ENCODE measurements at regions not wholly inside any gene's neighbourhood (a gene's known extent, or its start where the extent isn't known, plus 50 kb on each side); places are given as distances from the start of the nearest gene placed in this dataset.
"Not testable (repeated sequence)": the region's sequence is repeated elsewhere in the genome, so short reads cannot be mapped to it uniquely, and the experiment has no call there.

DNA sequence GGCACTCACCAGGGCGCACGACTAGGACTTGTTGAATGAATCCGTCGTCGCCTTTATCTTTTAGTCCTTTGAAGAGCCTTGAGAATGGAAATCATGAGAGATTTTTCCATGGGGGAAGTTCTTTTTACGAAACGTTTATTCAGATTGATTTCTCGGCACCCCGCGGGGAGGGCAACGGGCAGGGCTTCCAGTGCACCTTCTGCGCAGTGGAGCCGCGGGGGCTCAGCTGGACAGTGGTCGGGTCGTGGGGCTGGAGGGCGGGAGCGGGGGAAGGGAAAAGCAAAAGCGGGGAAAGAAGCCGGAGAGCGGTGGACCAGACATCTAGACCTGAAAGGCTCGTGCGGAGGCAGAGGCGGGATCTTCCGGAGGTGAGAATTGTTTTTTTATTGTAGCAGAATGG is 50.6 kb upstream of the NBPF20 start:
- FAIRE-seq, result not testable (repeated sequence)

DNA sequence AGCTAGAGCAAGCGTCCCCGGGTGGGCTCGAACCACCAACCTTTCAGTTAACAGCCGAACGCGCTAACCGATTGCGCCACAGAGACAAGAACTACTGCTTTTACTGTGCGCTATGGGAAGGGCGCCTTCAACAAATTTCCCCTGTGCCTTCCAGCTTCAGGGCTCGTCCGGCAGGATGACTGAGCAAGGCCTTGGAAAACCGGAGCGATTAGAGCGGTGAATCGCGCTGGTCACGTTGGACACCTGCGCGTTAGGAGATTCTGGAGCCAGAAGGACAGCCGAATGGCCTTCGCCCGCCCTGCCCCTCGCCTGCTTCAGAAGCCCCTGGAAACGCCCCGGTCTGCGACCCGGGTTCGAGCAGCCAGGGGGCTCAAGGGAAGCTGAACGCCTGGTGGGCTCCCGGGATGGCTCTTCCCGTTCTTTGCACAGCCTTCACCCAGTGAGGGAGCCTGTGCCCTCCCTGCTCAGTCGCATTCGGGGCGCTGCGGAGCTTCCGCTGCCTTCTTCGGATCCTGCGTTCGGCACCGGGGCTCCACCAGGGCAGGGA is 50.0 kb upstream of the NBPF20 start:
- H3K79me2 ChIP-seq (ENCODE audit: insufficient read depth, low read length); H3K4me1 Mint-ChIP-seq (ENCODE audit: low read depth, unreplicated experiment); H3K4me1 ChIP-seq (ENCODE audit: insufficient read depth, low read length); H3K27me3 Mint-ChIP-seq (ENCODE audit: low read depth, unreplicated experiment); H3K9me3 ChIP-seq (ENCODE audit: insufficient read depth, low read depth, low read length); H3K27me3 ChIP-seq (ENCODE audit: insufficient read depth, low read length); H3K27ac ChIP-seq (ENCODE audit: low read depth, low read length); H3K36me3 ChIP-seq (ENCODE audit: insufficient read depth, low read length); H3K9ac ChIP-seq (ENCODE audit: low read length); H4K20me1 ChIP-seq (ENCODE audit: insufficient read depth, low read length); H3K27ac Mint-ChIP-seq (ENCODE audit: unreplicated experiment); H3K4me3 ChIP-seq (ENCODE audit: insufficient read depth, low read depth, low read length); H3K9me3 Mint-ChIP-seq (ENCODE audit: unreplicated experiment); H3K36me3 Mint-ChIP-seq (ENCODE audit: low read depth, unreplicated experiment); FAIRE-seq; H2AFZ ChIP-seq (ENCODE audit: low read depth, low read length): not testable (repeated sequence)
- DNase-seq (ENCODE audit: low read depth), result peak; percentile 1
- peak overlapping the region; percentile 71 for H3K4me2 ChIP-seq (ENCODE audit: low read length)
- H3K4me3 Mint-ChIP-seq (ENCODE audit: unreplicated experiment), result peak overlapping the region; percentile 82

More for the DNA sequence above, 50.6 kb upstream of the NBPF20 start:
- not testable (repeated sequence) for H3K4me1 ChIP-seq (ENCODE audit: insufficient read depth, low read length); DNase-seq (ENCODE audit: low read depth); H3K79me2 ChIP-seq (ENCODE audit: insufficient read depth, low read length); H3K9me3 ChIP-seq (ENCODE audit: insufficient read depth, low read depth, low read length); H3K27me3 ChIP-seq (ENCODE audit: insufficient read depth, low read length); H3K9me3 Mint-ChIP-seq (ENCODE audit: unreplicated experiment); H4K20me1 ChIP-seq (ENCODE audit: insufficient read depth, low read length); H3K9ac ChIP-seq (ENCODE audit: low read length); H3K27ac ChIP-seq (ENCODE audit: low read depth, low read length); H3K36me3 Mint-ChIP-seq (ENCODE audit: low read depth, unreplicated experiment); H2AFZ ChIP-seq (ENCODE audit: low read depth, low read length); H3K4me3 ChIP-seq (ENCODE audit: insufficient read depth, low read depth, low read length); H3K27ac Mint-ChIP-seq (ENCODE audit: unreplicated experiment); H3K36me3 ChIP-seq (ENCODE audit: insufficient read depth, low read length); H3K27me3 Mint-ChIP-seq (ENCODE audit: low read depth, unreplicated experiment); H3K4me1 Mint-ChIP-seq (ENCODE audit: low read depth, unreplicated experiment)
- H3K4me3 Mint-ChIP-seq (ENCODE audit: unreplicated experiment), result peak overlapping the region; percentile 82
- H3K4me2 ChIP-seq (ENCODE audit: low read length), result peak overlapping the region; percentile 71
